CD14-positive monocyte (primary cell): ENCODE measurements at regions not wholly inside any gene's neighbourhood (a gene's known extent, or its start where the extent isn't known, plus 50 kb on each side); places are given as distances from the start of the nearest gene placed in this dataset.

ENCODE experiments used
- DNase-seq, 3 donors: peaks; one replicate each; pipeline ENCODE4 v3.0.0-alpha.2; 2011 to 2022
- H2AFZ ChIP-seq: 2 replicates; pipeline ENCODE4 v1.6.0; 2012; ENCODE audit warnings: mild to moderate bottlenecking, low read depth, low read length, inconsistent platforms; ENCODE audit not compliant: insufficient read depth, poor library complexity, severe bottlenecking
- H3K27ac ChIP-seq, 2 donors: 1 replicate in 1 of 2; 2 replicates in 1 of 2; pipeline ENCODE4 v1.5.1; 2012 to 2013; ENCODE audit warnings: low read length in 2 of 2, control low read depth in 1 of 2, inconsistent platforms in 1 of 2, low read depth in 1 of 2, mild to moderate bottlenecking in 1 of 2
- H3K27me3 ChIP-seq, 2 donors: one replicate each; pipeline versions ENCODE4 v1.6.0 to v1.6.1; 2011 to 2013; ENCODE audit warnings: low read length in 2 of 2; ENCODE audit not compliant: control insufficient read depth in 2 of 2, insufficient read depth in 2 of 2
- H3K36me3 ChIP-seq, 2 donors: replicated peaks in 1 of 2; 1 replicate in 1 of 2; 2 replicates in 1 of 2; pipeline versions ENCODE4 v1.5.1 to v1.6.1; 2012 to 2013; ENCODE audit warnings: low read length in 2 of 2, control low read depth in 1 of 2, inconsistent platforms in 1 of 2, mild to moderate bottlenecking in 1 of 2; ENCODE audit not compliant: insufficient read depth in 2 of 2, control insufficient read depth in 1 of 2
- H3K4me1 ChIP-seq, 2 donors: 1 replicate in 1 of 2; 2 replicates in 1 of 2; pipeline versions ENCODE4 v1.5.1 to v1.6.1; 2012 to 2013; ENCODE audit warnings: low read length in 2 of 2, control low read depth in 1 of 2, inconsistent platforms in 1 of 2, mild to moderate bottlenecking in 1 of 2, moderate library complexity in 1 of 2; ENCODE audit not compliant: insufficient read depth in 2 of 2, control insufficient read depth in 1 of 2
- H3K4me2 ChIP-seq: replicated peaks from 2 replicates; pipeline ENCODE3; 2012; ENCODE audit warnings: low read length, moderate library complexity, mild to moderate bottlenecking; ENCODE audit not compliant: poor library complexity, severe bottlenecking; ENCODE audit errors: extremely low read depth
- H3K4me3 ChIP-seq, 3 experiments: fragments of 200-600 bp in 1 of 3; sonication (generic) in 1 of 3; replicated peaks in 1 of 3; 1 replicate in 2 of 3; 2 replicates in 1 of 3; pipeline ENCODE4 v1.5.1; 2011 to 2013; ENCODE audit warnings: low read length in 3 of 3, mild to moderate bottlenecking in 3 of 3, control low read depth in 2 of 3, low read depth in 2 of 3, inconsistent platforms in 1 of 3, moderate library complexity in 1 of 3
- H3K79me2 ChIP-seq: 2 replicates; pipeline ENCODE4 v1.6.0; 2012; ENCODE audit warnings: mild to moderate bottlenecking, control low read depth, inconsistent platforms, low read length, moderate library complexity; ENCODE audit not compliant: insufficient read depth
- H3K9ac ChIP-seq: 2 replicates; pipeline ENCODE4 v1.6.0; 2017; ENCODE audit warnings: low read length, mild to moderate bottlenecking; ENCODE audit not compliant: insufficient read depth, poor library complexity, severe bottlenecking
- H3K9me3 ChIP-seq, 2 donors: replicated peaks in 1 of 2; 1 replicate in 1 of 2; 2 replicates in 1 of 2; pipeline versions ENCODE4 v1.5.1 to v1.6.1; 2012 to 2013; ENCODE audit warnings: low read length in 2 of 2, control low read depth in 1 of 2; ENCODE audit not compliant: control insufficient read depth in 1 of 2, insufficient read depth in 1 of 2
- H4K20me1 ChIP-seq: 2 replicates; pipeline ENCODE4 v1.6.0; 2012; ENCODE audit warnings: mild to moderate bottlenecking, low read length, control low read depth, moderate library complexity; ENCODE audit not compliant: insufficient read depth
- H3K27ac Mint-ChIP-seq, 7 donors: one replicate each; pipeline ENCODE4 v1.8.0; 2020; ENCODE audit warnings: mild to moderate bottlenecking in 7 of 7, mixed read lengths in 7 of 7, moderate library complexity in 6 of 7, inconsistent platforms in 2 of 7
- H3K27me3 Mint-ChIP-seq, 3 donors: one replicate each; pipeline ENCODE4 v1.8.0; 2021 to 2022; ENCODE audit warnings: low read depth in 3 of 3, mild to moderate bottlenecking in 3 of 3, mixed read lengths in 3 of 3, moderate library complexity in 3 of 3, inconsistent platforms in 1 of 3
- H3K36me3 Mint-ChIP-seq, 2 donors: one replicate each; pipeline ENCODE4 v1.8.0; 2020; ENCODE audit warnings: mixed read lengths in 2 of 2, inconsistent platforms in 1 of 2, mild to moderate bottlenecking in 1 of 2
- H3K4me1 Mint-ChIP-seq: one replicate; pipeline ENCODE4 v1.8.0; 2020; ENCODE audit warnings: mild to moderate bottlenecking, mixed read lengths
- H3K4me3 Mint-ChIP-seq, 2 donors: one replicate each; pipeline ENCODE4 v1.8.0; 2020; ENCODE audit warnings: mild to moderate bottlenecking in 2 of 2, mixed read lengths in 2 of 2, moderate library complexity in 1 of 2
- H3K9me3 Mint-ChIP-seq, 7 donors: one replicate each; pipeline ENCODE4 v1.8.0; 2020 to 2022; ENCODE audit warnings: mixed read lengths in 7 of 7, mild to moderate bottlenecking in 6 of 7, moderate library complexity in 6 of 7, inconsistent platforms in 2 of 7
- CTCF ChIP-seq: fragments of 200-600 bp; IDR thresholded peaks from one replicate; pipeline ENCODE4 v1.8.0; 2022; ENCODE audit warnings: antibody characterized with exemption, mild to moderate bottlenecking
- WGBS: methylation state at CpG from one replicate; pipeline ENCODE4 v1.1.5; 2013; ENCODE audit warnings: missing lambda C conversion rate; ENCODE audit not compliant: insufficient coverage; 5-methylcytosine and 5-hydroxymethylcytosine counted together
- intact Hi-C, 2 donors: fragments of 100-400 bp; cut with micrococcal nuclease; formaldehyde crosslinking; loops; one replicate each; pipeline versions ENCODE4 v1.15.0 to v1.15.1; 2023

DNA sequence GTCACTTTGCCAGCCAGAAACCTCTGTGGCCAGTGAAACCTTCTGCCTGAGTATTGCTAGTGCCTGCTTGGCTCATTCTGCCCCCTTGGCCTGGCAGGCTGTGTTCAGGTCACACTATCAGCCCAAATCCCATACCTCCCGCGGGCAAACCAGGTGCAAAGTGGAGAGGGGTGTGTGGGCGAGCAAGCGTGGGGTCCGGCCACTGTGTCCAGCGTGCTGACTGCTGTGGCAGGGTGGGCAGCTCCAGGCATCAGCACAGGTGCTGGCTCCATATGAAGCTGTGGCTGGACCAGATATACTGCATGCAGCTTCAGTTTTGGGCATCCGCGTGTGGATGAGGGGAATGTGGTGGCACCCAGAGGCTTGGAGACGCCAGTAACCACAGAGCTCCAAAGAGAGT lies 576.5 kb upstream of the EDIL3 start:
- Histone ChIP-seq H3K4me2 (no peak overlapping the region), H3K9ac (no peak overlapping the region), H2AFZ (no peak overlapping the region), H3K4me3 (no peak overlapping the region), H4K20me1 (no peaks in the 10 kb centered on the region), H3K36me3 (no peaks in the 10 kb centered on the region), H3K4me1 (no peaks in the 10 kb centered on the region), H3K79me2 (no peaks in the 10 kb centered on the region), H3K27me3 (no peaks in the 10 kb centered on the region), H3K27ac (no peak overlapping the region), H3K9me3 (peaks cover 16 to 19% of the 10 kb centered on the region in 2 donors)
- TF ChIP-seq CTCF, result no peak
- Mint-ChIP-seq H3K4me1 (no peaks in the 10 kb centered on the region), H3K27ac (no peak overlapping the region), H3K27me3 (peaks cover 0 to 2% (median 0%) of the 10 kb centered on the region in 3 donors), H3K36me3 (no peaks in the 10 kb centered on the region), H3K4me3 (no peak overlapping the region), H3K9me3 (peaks cover 3 to 28% (median 9%) of the 10 kb centered on the region in 7 donors)
- intact Hi-C loops, result no loop called here
- DNase-seq, result no peak
- 90% methylated on average over 8 of the region's 9 CpGs for WGBS

DNA sequence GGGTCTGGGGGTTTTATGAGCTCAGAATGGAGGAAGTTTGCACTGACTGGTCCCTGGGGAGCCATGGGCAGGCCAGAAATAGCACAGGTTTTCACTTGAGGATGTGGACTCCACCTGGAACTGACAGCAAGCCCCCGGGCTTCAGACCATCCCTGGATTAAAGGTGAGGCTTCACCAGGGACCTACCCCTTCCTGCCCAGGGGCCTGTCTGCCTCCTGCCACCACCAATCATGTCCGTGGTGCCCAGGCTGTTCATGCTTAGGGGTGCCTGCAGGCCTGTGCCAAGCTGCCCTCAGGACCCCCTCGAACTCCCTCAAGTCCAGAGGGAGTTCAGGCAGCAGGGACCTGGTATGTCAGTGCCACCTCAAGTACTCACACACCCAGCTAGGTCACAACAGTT lies 577.2 kb upstream of the EDIL3 start:
- Mint-ChIP-seq H3K27ac (peak overlapping the region in 2 of 7 donors; percentile 20 to 31), H3K27me3 (peaks cover 0 to 2% (median 0%) of the 10 kb centered on the region in 3 donors), H3K4me3 (no peak overlapping the region), H3K36me3 (no peaks in the 10 kb centered on the region), H3K9me3 (peaks cover 3 to 29% (median 9%) of the 10 kb centered on the region in 7 donors), H3K4me1 (no peaks in the 10 kb centered on the region)
- Histone ChIP-seq H3K9me3 (peaks cover 16 to 19% of the 10 kb centered on the region in 2 donors), H3K4me1 (no peaks in the 10 kb centered on the region), H3K27ac (no peak overlapping the region), H3K9ac (no peak overlapping the region), H2AFZ (no peak overlapping the region), H3K4me2 (no peak overlapping the region), H3K36me3 (no peaks in the 10 kb centered on the region), H3K27me3 (no peaks in the 10 kb centered on the region), H3K79me2 (no peaks in the 10 kb centered on the region), H3K4me3 (no peak overlapping the region), H4K20me1 (no peaks in the 10 kb centered on the region)
- 92% methylated on average over 2 of the region's 3 CpGs for WGBS
- no peak for DNase-seq
- TF ChIP-seq CTCF, result no peak
- intact Hi-C loops, result no loop called here
